Small intestine (tissue), 7 donors: ENCODE measurements at regions not wholly inside any gene's neighbourhood (a gene's known extent, or its start where the extent isn't known, plus 50 kb on each side); places are given as distances from the start of the nearest gene placed in this dataset.

Source experiments
- DNase-seq, 2 donors: peaks; one replicate each; pipeline versions ENCODE4 v3.0.0 to v3.0.0-alpha.2; 2013
- FAIRE-seq: peaks from 2 replicates; lab custom pipeline; 2012; peaks lifted over from hg19 to GRCh38; lab: Jason Lieb, UNC
- H3K27ac ChIP-seq, 3 donors: one replicate each; pipeline ENCODE4 v1.5.1; 2013; ENCODE audit warnings: low read length in 2 of 3, mild to moderate bottlenecking in 2 of 3, control low read depth in 1 of 3, inconsistent platforms in 1 of 3, low read depth in 1 of 3, moderate library complexity in 1 of 3
- H3K27me3 ChIP-seq, 3 donors: one replicate each; pipeline ENCODE4 v1.6.1; 2013; ENCODE audit warnings: low read length in 3 of 3, inconsistent platforms in 1 of 3; ENCODE audit not compliant: control insufficient read depth in 3 of 3, insufficient read depth in 3 of 3
- H3K36me3 ChIP-seq, 3 donors: one replicate each; pipeline ENCODE4 v1.6.1; 2013; ENCODE audit warnings: low read length in 3 of 3, inconsistent platforms in 1 of 3, low read depth in 1 of 3, mild to moderate bottlenecking in 1 of 3, moderate library complexity in 1 of 3; ENCODE audit not compliant: control insufficient read depth in 3 of 3, insufficient read depth in 2 of 3
- H3K4me1 ChIP-seq, 3 donors: one replicate each; pipeline ENCODE4 v1.6.1; 2013; ENCODE audit warnings: low read length in 2 of 3, inconsistent platforms in 1 of 3, low read depth in 1 of 3, mild to moderate bottlenecking in 1 of 3, moderate library complexity in 1 of 3; ENCODE audit not compliant: control insufficient read depth in 3 of 3, insufficient read depth in 2 of 3
- H3K4me3 ChIP-seq, 3 donors: one replicate each; pipeline ENCODE4 v1.5.1; 2013; ENCODE audit warnings: low read length in 3 of 3, control low read depth in 1 of 3, inconsistent platforms in 1 of 3, low read depth in 1 of 3, mild to moderate bottlenecking in 1 of 3, moderate library complexity in 1 of 3
- H3K9me3 ChIP-seq, 2 donors: one replicate each; pipeline ENCODE4 v1.6.1; 2013; ENCODE audit warnings: low read depth in 1 of 2, low read length in 1 of 2; ENCODE audit not compliant: control insufficient read depth in 2 of 2, insufficient read depth in 1 of 2
- WGBS, 3 donors: extraction: QIAGEN DNeasy Blood & Tissue Kit; methylation state at CpG; one replicate each; pipeline ENCODE4 v1.1.7; 2013; 5-methylcytosine and 5-hydroxymethylcytosine counted together
- donor health status: healthy with polysubstance abuse.
- donor health status: control.
- donor health status: control.
- donor health status: Bipolar disorder and iron deficiency.
- donor health status: healthy.

DNA sequence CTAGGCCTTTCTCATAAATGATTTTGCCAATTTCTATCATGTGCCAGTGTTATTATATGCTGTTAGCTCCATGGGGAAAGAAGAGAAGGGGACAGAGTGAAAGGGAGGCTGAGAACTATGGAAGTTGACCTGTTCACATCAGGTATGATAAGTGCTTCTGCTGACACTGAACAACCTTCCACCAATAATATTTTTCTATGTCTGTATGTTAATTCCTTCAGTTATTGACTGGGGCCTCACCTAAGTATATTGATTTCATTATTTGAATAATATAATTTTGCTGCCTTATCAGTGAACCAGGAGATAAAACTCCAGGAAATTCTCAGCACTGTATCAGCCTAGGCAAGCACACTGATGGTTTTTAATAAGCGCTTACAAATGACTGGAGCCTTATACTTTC, 262.8 kb downstream of the SNCA start:
- H3K36me3 ChIP-seq, result no peaks in the 10 kb centered on the region
- peaks cover 0 to 43% (median 2%) of the 10 kb centered on the region in 3 donors for H3K4me1 ChIP-seq
- WGBS, 3 donors, result 19 to 62% (median 38%) methylated on average over 1 of the region's 1 CpG
- no peak for FAIRE-seq
- H3K4me3 ChIP-seq, result no peak overlapping the region
- H3K27ac ChIP-seq, result peak overlapping the region in 2 of 3 donors; percentile 11 to 71
- peaks cover 0 to 4% of the 10 kb centered on the region in 2 donors for H3K9me3 ChIP-seq
- H3K27me3 ChIP-seq, result no peaks in the 10 kb centered on the region
- peak; percentile 41 to 79 for DNase-seq

GRCh38 chr4:89573656-89574055, 263.3 kb downstream of the SNCA start:
- 53 to 60% (median 58%) methylated on average over 1 of the region's 1 CpG for WGBS, 3 donors
- Histone ChIP-seq H3K4me3 (no peak overlapping the region), H3K9me3 (peaks cover 0 to 4% of the 10 kb centered on the region in 2 donors), H3K27ac (peak overlapping the region in 1 of 3 donors; percentile 71), H3K36me3 (no peaks in the 10 kb centered on the region), H3K27me3 (no peaks in the 10 kb centered on the region), H3K4me1 (peaks cover 0 to 43% (median 2%) of the 10 kb centered on the region in 3 donors)
- FAIRE-seq (no peak), DNase-seq (peak in 1 of 2 donors; percentile 26)

DNA sequence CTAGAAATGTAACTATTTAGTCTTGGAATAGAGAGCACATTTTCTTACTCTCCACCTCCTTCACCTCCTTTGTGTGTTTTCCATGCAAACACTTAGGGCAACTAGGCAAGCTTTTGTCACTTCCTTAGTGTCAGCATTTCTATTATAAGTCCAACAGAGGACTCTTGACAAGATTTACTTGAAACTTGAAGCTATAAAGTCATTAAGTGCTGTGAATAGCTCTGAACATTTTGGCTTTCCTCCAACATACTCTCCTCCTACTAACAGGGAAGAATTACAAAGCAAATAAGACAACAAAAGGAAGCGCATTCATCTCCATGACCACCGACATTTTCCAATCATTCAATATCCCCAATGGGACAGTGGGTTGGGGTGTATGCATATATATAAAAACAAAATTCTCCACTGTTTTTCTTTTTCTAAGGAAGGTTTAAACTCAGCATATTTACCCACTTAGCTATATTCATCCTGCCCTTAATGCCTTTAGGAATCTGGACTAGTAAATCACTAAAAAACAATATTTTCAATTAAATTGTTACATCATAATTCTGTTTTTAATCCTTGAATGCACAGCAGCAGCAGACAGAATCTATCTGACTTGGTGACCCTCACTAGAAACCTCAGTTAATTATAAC, 264.6 kb downstream of the SNCA start:
- DNase-seq (peak; percentile 75 to 87), FAIRE-seq (peak; percentile 23)
- Histone ChIP-seq H3K4me3 (no peak overlapping the region), H3K4me1 (peaks cover 0 to 36% (median 2%) of the 10 kb centered on the region in 3 donors), H3K9me3 (peaks cover 0 to 4% of the 10 kb centered on the region in 2 donors), H3K36me3 (no peaks in the 10 kb centered on the region), H3K27ac (peak overlapping the region in 2 of 3 donors; percentile 20 to 78), H3K27me3 (no peaks in the 10 kb centered on the region)
- 24 to 37% (median 25%) methylated on average over 2 of the region's 2 CpGs for WGBS, 3 donors

GRCh38 chr4:89570931-89571330, 263.3 kb upstream of the GPRIN3 start:
- FAIRE-seq (no peak), DNase-seq (no peak)
- Histone ChIP-seq H3K4me3 (no peak overlapping the region), H3K27ac (peak overlapping the region in 1 of 3 donors; percentile 78), H3K9me3 (peaks cover 0 to 2% of the 10 kb centered on the region in 2 donors), H3K4me1 (peaks cover 0 to 27% (median 2%) of the 10 kb centered on the region in 3 donors), H3K36me3 (no peaks in the 10 kb centered on the region), H3K27me3 (no peaks in the 10 kb centered on the region)
- WGBS, 3 donors, result 31 to 77% (median 58%) methylated on average over 1 of the region's 1 CpG

GRCh38 chr4:89567936-89568335, 260.3 kb upstream of the GPRIN3 start:
- Histone ChIP-seq H3K27ac (no peak overlapping the region), H3K4me1 (peaks cover 0 to 3% (median 2%) of the 10 kb centered on the region in 3 donors), H3K9me3 (no peaks in the 10 kb centered on the region), H3K4me3 (no peak overlapping the region), H3K27me3 (no peaks in the 10 kb centered on the region), H3K36me3 (no peaks in the 10 kb centered on the region)
- WGBS, 3 donors, result 63 to 91% (median 88%) methylated on average over 7 of the region's 7 CpGs
- DNase-seq, result no peak
- FAIRE-seq, result no peak

DNA sequence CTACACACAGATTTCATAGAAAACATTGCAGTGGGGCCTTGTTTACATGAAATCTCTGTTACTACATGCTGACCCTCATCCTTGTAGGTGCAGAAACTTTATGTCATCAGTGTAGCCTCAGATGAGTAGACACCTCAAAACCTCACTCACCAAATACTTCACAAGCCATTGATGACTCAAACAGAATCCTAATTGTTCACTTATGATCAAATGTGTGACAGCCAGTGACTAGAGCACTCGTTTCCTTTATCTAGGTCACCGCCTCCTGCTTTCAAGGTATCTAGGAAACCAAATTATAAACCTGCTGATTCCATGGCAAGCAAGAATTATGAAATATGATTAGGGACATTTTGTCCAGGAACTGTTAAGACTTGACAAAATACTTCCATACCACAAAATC, 255.8 kb upstream of the GPRIN3 start:
- WGBS, 3 donors, result 26 to 36% (median 29%) methylated on average over 2 of the region's 2 CpGs
- Histone ChIP-seq H3K4me3 (no peak overlapping the region), H3K27ac (no peak overlapping the region), H3K36me3 (no peaks in the 10 kb centered on the region), H3K4me1 (peaks cover 0 to 13% (median 2%) of the 10 kb centered on the region in 3 donors), H3K27me3 (no peaks in the 10 kb centered on the region), H3K9me3 (no peaks in the 10 kb centered on the region)
- FAIRE-seq (no peak), DNase-seq (peak in 1 of 2 donors; percentile 44)

GRCh38 chr4:89562746-89563145, 255.1 kb upstream of the GPRIN3 start:
- Histone ChIP-seq H3K4me3 (no peak overlapping the region), H3K36me3 (no peaks in the 10 kb centered on the region), H3K27me3 (no peaks in the 10 kb centered on the region), H3K27ac (no peak overlapping the region), H3K4me1 (peaks cover 0 to 13% (median 2%) of the 10 kb centered on the region in 3 donors), H3K9me3 (no peaks in the 10 kb centered on the region)
- DNase-seq (no peak), FAIRE-seq (no peak)
- 83 to 86% (median 85%) methylated on average over 3 of the region's 3 CpGs for WGBS, 3 donors

DNA sequence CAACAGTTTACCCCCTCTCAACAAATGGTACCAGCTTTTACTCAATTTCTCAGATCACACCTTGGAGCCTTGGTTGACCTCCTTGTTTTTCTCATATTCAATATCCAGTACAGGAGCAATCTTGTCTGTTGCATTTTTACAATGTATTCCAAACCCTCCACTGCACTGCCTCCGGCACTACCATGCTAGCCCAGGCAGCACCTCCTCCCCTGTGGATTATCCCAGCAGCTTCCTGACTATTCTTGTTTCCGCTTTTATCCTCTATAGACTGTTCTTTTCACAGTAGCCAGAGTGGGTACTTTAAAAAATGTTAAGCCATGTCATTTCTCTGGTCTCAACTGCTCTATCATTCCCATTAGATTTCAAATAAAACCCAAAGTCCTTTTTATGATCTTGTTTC, 253.4 kb upstream of the GPRIN3 start:
- WGBS, 3 donors, result 89 to 94% (median 93%) methylated on average over 2 of the region's 2 CpGs
- no peaks in the 10 kb centered on the region for H3K27me3 ChIP-seq
- H3K27ac ChIP-seq, result no peak overlapping the region
- no peak for DNase-seq
- no peaks in the 10 kb centered on the region for H3K36me3 ChIP-seq
- no peak for FAIRE-seq
- no peaks in the 10 kb centered on the region for H3K9me3 ChIP-seq
- no peak overlapping the region for H3K4me3 ChIP-seq
- H3K4me1 ChIP-seq, result peaks cover 0 to 13% (median 2%) of the 10 kb centered on the region in 3 donors
